ELF-1 (cell line): ENCODE measurements at regions not wholly inside any gene's neighbourhood (a gene's known extent, or its start where the extent isn't known, plus 50 kb on each side); places are given as distances from the start of the nearest gene placed in this dataset.
A peak's percentile ranks its signal among the peaks of the same experiment; 100 is the strongest.

Source experiments
- DNase-seq: peaks from one replicate; pipeline ENCODE4 v3.0.0-alpha.2; 2016; ENCODE audit warnings: low read depth, low spot score

DNA sequence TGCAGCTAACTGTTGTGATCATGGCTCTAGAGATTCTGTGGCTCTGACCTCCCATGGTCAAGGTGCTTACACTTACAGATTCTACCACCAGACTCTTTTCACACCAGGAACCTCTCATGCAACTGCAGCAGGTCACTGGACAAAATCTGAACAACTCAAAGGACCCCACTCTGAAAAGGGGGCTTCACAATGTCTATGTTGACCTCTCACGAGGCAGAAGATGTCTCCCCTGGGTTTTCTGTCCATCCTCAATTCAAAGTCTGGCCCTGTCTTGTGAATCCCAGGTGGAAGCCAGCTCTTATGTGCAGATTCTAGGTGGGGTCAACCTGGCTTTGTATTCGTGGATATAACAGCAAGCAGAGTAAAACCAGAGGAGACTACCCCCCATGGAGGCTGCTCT lies 118.6 kb upstream of the ZNF479 start:
- DNase-seq = no peak

DNA sequence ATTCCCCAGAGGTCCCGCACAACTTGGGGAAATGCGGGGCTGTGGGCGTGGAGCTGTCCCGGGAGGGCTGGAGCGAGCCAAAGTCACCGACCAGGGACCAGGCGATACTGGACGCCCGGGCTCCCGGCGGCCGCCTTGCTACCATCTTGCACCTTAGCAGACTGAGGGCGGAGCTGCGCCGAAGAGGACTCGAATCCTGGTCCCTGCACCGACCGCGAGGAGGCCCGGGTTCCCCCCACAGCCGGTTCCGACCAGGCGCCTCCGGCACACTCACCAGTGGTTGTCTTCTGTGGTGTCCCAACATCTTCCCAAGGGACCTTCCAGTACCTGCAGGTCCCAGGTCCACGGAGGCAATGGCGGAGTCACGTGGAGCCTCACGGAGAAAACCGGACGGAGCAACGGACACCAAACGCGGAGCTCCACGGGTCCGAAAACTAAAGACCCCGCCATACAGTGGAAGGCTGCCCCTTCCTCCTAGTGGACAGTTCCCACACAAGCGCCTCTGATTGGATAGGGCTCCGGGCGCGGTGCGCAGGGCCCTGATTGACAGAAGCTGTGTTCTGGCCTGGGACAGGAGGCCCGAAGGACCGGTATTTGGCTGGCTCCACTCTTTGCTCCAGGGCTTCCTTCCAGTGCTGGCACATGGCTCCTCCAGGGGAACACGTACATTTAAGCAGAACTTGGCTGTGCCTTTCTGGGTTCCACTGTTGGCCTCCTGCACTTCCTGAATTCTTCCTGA lies 124.6 kb upstream of the ZNF479 start:
- DNase-seq = no peak

DNA sequence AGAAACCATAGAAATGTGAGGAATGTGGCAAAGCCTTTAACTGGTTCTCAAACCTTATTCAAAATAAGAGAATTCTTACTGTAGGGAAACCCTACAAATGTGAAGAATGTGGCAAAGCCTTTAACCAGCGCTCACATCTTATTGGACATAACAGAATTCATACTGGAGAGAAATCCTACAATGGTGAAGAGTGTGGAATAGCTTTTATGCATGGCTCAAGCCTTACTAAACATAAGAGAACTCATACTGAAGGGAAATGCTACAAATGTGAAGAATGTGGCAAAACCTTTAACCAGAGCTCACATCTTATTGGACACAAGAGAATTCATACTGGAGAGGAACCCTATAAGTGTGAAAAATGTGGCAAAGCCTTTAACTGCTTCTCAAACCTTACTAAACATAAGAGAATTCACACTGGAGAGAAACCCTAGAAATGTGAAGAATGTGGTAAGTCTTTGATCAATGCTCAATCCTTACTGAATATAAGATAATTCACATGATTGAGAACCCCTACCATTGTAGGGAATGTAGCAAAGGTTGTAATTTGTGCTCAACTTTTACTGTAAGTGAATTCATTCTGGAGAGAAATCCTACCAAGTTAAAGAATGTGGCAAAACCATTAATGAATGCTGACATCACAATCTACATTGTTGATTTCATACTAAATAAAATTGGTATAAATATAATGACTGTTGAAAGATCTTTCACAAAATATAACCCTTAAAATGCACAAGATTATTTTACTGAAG lies 142.5 kb upstream of the ZNF479 start:
- DNase-seq = no peak

DNA sequence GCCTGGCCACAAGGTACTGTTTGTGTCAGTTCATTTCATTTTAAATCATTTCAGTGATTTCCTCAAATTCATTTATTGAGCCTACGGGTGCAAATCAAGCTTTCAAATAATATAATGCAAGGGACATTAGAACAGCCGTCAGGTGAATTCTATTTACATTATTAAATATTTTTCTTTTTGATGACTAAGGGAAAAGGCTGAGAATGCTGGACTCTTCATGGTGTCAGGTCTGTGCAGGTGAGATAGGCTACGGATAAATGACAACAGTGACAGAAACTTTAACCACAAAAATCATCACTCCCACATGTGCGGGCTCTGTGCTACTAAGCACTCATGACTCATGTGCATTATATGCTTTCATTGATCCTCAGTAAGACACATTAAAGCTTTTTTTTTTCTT lies 149.2 kb upstream of the ZNF716 start:
- DNase-seq = no peak

DNA sequence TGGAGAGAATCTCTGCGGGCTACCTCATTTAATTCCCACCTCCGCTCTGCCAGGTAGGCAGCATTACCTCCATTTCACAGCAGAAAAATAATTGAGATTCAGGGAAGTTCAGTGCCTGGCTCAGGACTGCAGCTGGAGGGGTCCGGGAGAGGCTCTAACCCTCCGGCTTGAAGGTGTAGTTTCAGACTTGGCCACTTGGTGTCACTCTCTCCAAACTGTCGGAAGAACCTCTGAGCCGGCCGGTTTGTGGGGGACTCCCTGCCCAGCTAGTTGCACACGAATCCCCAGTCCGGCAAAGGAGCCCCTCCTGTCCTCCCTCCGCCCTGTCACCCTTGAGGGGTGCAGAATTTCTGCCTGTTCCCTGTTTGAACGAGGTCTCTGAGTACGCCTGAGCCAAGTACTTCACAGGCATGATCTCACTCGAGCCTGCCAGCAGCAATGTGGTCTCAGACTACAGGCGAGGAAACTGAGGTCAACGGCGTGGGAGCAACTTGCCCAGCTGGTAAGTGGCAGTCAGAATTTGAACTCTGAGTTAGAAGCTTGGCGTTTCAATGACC lies 144.7 kb upstream of the ZNF716 start:
- DNase-seq = peak; percentile 12

DNA sequence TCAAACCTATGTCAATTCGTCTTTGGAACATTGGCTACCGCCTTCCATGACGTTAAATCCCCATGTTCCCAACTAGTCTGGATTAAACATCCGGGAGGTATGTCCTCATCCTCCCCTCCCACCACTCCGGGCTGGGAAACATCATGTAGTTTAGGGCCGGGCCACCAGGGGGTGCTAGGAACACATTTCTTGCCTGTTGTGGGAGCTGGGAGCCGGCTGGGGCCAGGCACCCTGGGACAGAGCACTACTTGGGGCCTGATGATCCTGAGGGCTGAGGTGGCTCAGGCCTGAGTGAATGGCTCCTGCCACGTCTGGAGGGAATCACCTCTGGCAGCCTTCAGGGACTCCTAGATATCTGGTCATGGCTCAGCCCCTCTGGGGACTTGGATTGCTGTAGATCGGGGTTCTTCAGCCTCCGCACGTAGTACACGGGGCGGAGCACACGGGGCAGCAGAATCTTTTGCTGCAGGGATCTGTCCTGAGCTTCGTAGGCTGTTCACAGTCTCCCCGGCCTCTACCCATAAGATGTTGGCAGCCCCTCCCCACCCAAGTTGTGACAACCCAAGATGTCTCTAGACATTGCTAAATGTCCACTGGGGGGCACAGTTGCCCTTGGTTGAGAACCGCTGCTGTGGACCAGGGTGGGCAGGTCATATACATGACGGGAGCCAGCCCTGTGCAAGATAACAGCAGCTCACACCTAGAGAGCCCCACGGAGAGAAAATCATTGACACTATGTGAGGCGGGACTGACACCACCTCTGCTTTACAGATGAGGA lies 141.2 kb upstream of the ZNF716 start:
- peak; percentile 10 for DNase-seq

DNA sequence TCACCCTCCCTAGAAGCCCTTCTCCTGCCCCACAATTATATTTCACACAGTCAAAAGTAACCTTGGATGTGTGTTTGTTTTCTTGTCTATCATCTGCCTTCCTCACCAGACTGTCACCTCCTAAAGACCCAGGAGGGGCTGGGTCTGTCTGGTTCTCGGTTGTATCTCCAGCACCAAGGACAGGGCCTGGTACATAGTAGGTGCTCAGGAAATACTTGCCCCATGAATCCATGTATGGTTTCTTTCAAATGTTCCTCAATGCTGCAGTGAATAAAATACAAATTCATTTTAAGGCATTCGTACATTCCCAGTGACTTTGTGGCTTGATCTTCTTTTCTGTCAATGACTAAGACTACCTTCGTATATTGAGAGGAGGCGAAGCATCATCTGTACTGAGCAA lies 122.9 kb upstream of the ZNF716 start:
- no peak for DNase-seq

DNA sequence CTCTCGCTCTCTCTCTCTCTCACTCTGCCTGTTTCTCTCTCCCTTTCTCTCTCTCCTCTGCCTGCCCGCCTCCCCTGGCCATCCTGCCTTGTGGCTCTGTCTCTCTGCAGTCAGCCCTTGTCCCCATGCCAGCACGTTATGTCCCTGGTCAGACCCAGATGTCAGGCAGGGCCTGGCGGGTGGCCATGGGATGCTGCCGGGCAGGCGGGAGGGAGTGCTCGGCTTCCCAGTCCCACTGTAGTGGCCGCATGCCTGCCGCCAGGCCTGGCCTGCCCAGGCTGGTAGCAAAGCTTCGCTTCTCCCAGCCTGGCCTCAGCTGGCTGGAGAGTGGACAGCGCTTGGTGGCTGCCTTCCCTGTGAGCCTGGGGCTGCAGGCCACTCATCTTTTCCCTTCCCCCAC lies 121.5 kb upstream of the ZNF716 start:
- no peak for DNase-seq

DNA sequence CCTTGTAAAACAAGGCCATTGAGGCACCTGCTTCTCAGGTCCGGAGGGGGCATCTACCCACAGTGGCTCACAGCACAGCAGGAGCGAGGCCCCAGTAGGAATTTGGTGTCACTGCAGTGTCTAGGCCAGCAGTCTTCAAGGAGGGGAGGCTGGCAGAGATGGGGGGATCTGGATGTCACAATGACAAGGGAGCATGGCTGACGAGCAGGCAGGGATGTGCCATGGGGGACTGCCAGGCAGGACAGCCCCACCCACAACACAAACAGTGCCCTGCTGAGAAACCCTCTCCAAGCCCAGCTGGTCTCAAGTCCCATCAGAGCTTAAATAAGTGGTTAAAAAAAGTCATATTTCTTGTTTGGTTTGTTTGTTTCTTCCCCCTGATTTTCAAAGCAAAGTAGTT lies 121.0 kb upstream of the ZNF716 start:
- no peak for DNase-seq

DNA sequence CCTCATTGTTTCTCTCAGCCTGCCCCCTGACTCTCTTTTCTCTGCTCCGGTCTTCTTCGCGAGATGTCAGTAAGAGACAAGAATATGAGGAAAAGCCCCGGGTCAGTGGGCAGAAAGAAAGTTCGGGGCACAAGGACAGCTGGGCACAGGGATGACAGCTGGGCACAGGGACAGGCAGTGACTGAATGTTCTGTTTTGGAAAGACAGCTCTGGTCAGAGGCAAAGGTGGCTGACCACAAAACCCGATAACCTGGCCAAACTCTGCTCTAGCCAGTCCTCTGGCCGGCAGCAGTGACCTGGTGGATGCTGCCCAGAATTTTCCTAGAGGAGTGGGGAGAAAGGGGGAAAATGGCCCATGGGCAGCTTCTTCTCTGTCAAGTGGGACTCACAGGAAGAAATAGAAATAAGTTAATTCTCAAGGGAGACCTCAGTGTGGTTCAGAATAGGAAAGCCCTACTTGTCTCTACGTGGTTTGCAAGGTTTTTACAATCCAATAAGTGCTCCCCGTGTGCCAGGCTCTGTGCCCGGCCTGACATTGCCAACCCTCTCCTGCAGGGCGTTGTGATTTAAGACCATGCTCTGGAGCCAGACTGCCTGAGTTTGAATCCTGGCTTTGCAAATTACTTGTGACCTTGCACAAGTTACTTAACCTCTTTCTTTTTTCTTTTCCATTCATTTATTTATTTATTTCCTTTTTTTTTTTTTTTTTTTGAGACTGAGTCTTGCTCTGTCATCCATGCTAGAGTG lies 110.6 kb upstream of the ZNF716 start:
- DNase-seq = no peak

DNA sequence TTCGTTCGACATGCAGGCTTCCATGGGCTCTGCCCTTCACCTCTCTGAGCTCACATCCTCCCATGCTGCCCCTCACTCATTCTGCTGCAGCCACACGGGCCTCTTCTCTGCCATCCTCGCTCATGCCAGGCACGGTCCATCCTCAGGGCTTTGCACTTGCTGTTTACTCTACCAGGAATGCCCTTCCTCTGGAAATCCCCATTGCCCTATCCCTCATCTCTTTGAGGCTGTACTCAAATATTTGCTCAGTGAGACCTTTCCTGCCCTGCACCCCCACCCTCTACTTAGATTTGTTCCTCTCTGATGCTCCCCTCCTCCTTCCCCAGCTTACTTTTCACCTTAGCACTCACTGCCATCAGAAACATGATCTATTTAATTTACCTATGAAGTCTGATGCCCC lies 107.0 kb upstream of the ZNF716 start:
- DNase-seq = no peak

DNA sequence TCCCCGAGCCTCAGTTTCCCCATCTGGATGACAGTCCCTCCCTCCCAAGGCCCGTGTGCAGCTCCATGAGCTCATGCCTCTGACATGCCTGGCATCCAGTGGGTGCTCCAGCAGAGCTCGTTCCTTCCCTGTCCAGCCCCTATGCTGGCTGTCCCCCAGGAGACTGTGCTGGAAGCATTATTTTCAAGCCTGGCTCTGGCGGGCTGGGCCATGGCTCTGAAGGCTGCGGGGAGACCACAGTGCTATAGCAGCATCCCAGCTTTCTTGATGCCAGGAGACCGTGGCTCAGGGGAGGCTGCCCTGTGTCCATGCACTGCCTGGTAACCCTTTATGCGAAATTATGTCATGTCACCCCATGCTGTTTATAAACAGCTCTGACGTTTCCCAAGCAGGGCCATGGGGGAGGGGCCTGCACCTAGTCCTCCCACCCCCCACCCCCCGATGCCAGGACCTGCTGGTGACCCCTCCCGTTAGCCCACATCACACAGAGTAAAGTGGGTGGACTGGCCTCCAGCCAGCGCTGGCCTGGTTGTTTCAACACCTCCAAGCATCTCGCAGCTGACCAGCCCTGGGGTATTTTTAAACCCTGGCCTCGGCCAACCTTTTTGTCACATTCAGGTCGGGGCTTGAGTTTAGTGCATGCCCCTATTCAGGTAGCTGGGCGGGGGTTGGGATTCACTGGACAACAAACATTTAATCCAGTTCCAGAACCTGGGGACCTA lies 105.9 kb upstream of the ZNF716 start:
- no peak for DNase-seq

DNA sequence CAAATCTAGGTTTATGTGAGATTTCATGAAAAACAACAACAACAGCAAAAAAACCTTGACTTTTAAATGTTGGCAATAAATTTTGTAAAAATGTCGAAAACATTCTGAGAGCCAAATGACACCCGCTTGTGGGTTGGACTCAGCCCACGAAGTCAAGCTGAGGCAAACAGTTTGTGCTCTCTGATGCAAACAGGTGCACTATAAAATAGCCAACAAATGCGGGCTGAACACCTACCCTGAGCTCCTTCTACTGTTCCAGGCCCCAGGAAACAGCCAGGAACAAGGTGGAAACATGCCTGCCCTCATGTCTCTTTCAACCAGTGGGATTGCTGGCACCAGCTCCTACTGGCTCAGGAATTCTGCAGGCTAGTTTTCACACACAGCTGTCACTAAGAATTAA lies 105.0 kb upstream of the ZNF716 start:
- DNase-seq = no peak

DNA sequence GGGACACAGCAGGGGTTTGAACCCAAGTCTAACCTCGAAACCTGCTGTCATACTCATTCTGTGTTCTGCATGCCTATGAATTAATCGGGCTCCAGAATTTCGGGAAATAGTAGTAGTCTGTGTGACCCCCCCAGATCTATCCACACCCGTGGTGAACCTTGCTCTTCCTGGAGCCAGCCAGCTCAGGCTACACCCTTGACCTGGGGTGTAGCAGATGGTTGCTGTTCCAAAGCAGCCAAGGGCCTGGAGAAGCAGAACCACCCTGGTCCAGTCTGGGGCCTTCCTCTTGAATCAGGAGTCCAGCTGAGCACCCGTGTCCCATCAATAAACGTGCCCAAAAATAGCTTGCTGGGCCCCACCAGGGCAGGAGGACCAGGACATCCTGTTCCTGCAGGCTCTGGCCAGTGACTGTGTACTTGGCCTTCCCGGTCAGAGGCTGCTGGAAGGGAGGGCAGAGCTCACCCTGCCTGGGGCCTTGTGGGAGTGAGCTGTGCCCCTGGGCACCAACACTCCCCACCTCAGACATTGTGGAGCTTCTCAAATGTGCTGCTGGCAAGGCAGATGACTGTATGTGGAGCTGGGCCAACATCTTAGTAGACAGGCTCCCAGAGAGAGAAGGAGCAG lies 101.2 kb upstream of the ZNF716 start:
- no peak for DNase-seq

DNA sequence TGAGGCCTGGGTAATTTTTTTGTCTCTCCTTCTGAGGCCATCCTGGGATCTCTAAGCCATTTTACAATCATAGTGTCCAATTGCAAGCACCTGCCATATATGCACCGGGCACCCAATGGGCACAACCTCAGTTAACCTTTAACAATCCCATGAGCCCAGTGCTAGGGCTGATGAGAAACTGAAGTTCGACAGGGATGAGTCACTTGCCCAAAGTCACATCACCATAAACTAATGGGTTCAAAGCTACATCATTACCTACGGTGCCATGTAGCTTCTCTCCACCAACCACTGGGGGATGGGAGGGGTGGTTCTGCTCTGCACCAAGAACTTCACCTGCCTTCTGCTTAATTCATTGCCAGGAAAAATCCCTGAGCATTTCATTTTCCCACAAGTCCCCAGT lies 95.8 kb upstream of the ZNF716 start:
- DNase-seq = no peak

DNA sequence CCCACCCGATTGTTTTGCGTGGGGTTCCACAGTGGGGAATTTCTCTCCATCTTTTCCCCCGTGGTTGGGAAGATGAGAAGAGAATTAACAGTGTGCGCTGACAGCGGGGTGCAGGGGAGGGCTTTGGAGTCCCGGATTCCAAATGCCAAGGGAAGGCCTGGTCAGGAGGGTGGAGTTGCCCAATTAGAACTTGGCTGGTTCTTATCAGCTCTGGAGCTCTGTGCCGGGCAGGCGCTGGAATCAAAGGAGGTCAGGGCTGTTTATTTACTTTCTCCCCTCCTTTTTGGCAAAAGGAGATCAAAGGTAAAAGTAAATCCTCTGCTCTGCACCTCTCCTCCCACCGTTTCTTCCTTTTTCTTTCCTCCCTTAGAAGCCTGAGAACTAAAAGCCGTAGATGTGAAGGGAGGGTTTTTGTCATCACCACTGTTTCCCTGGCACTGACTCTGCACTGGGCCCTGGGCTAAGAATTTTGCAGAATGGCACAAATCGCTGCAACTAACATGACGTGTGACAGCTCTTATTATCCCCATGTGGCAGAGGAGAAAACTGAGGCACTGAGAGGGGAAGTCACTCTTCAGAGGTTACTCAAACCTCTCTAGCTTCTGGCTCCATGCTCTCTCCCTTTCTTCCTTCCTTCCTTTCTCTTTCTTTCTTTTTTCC lies 95.2 kb upstream of the ZNF716 start:
- DNase-seq = no peak

DNA sequence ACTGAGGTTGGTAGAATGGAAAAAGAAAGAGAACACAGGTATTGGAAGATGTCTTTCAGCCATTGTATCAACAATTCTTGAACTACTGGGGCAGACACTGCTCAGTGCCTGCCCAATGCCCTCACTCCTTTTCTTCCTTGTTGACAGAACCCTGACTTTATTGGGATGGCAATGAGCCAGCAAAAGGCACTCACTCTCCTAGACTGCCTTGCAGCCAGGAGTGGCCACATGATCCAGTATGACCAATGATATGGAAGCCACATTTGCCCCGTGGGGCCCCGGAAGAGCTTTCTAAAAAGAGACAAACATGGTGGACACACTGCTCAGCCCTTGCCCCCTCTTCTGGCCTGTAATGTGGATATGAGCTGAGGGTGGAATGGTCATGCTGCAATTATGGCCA lies 88.6 kb upstream of the ZNF716 start:
- no peak for DNase-seq

DNA sequence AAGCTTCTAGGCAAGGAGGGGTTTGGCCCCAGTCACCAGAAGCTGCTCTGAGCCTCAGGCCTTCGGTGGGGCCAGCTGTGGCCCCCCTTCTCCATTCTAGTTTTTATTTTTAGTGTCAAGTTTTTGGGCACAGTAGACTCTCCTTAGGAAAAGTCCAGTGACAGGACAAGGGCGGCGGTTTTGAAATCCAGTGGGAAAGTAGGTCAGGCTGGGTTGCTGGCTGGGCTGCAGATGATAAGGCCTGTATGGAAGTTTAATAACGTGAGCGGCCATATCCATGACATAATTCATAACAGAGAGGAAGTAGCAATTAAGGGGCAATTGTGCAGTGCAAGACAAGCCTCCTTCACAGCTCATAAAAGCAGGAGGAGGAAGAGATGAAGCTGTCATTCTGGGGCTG lies 87.1 kb upstream of the ZNF716 start:
- DNase-seq = no peak

DNA sequence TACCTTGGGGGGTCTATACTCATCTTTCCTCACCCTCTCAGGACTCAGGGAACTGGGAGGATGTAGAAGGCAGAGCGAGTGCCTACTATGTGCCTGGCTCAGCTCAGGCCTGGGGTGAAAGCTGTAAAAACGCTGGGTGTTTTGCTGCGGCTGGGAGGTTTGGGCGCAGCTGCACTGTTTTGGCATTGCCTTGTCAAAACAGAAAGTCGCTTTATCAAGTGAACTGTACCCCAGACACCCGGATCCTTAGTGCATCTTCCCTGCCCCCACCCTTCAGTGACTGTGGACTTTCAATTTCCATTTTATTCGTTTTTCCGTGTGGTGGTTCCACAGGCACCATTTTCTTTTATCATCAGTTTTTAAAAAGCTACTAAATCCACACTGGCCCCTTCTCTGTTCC lies 86.7 kb upstream of the ZNF716 start:
- no peak for DNase-seq
